ENCODE measurements at regions not wholly inside any gene's neighbourhood (a gene's known extent, or its start where the extent isn't known, plus 50 kb on each side); places are given as distances from the start of the nearest gene placed in this dataset.

- DNase-seq: no peak
- no peaks in the 10 kb centered on the region for H3K9me3 ChIP-seq (ENCODE audit: severe bottlenecking)
- H3K4me3 ChIP-seq (ENCODE audit: low read depth, low read length): no peak overlapping the region
- H3K27me3 ChIP-seq (ENCODE audit: insufficient read depth, low read depth, severe bottlenecking): no peaks in the 10 kb centered on the region
- no peak for TF ChIP-seq CTCF (IDR thresholded peaks at IDR 0.05; ENCODE audit: low read depth, low read length)
- H3K36me3 ChIP-seq: no peaks in the 10 kb centered on the region
- no peak overlapping the region for H3K27ac ChIP-seq
Observed at GRCh38 chr1:218674280-218674773, 329.2 kb downstream of the TGFB2 start.

GRCh38 chr1:218677026-218677425, 331.9 kb downstream of the TGFB2 start:
- Histone ChIP-seq H3K4me3 (ENCODE audit: low read depth, low read length) (no peak overlapping the region), H3K36me3 (no peaks in the 10 kb centered on the region), H3K27ac (no peak overlapping the region), H3K27me3 (ENCODE audit: insufficient read depth, low read depth, severe bottlenecking) (no peaks in the 10 kb centered on the region), H3K9me3 (ENCODE audit: severe bottlenecking) (no peaks in the 10 kb centered on the region)
- no peak for TF ChIP-seq CTCF (IDR thresholded peaks at IDR 0.05; ENCODE audit: low read depth, low read length)
- DNase-seq: no peak

GRCh38 chr1:218679391-218679790, 334.3 kb downstream of the TGFB2 start:
- H3K36me3 ChIP-seq: no peaks in the 10 kb centered on the region
- H3K27ac ChIP-seq: no peak overlapping the region
- H3K9me3 ChIP-seq (ENCODE audit: severe bottlenecking): no peaks in the 10 kb centered on the region
- DNase-seq: no peak
- no peak overlapping the region for H3K4me3 ChIP-seq (ENCODE audit: low read depth, low read length)
- TF ChIP-seq CTCF (IDR thresholded peaks at IDR 0.05; ENCODE audit: low read depth, low read length): no peak
- H3K27me3 ChIP-seq (ENCODE audit: insufficient read depth, low read depth, severe bottlenecking): no peaks in the 10 kb centered on the region

GRCh38 chr1:218679988-218680748, 335.0 kb downstream of the TGFB2 start:
- Histone ChIP-seq H3K36me3 (no peaks in the 10 kb centered on the region), H3K4me3 (ENCODE audit: low read depth, low read length) (no peak overlapping the region), H3K27ac (no peak overlapping the region), H3K27me3 (ENCODE audit: insufficient read depth, low read depth, severe bottlenecking) (no peaks in the 10 kb centered on the region), H3K9me3 (ENCODE audit: severe bottlenecking) (no peaks in the 10 kb centered on the region)
- no peak for DNase-seq
- no peak for TF ChIP-seq CTCF (IDR thresholded peaks at IDR 0.05; ENCODE audit: low read depth, low read length)

- no peaks in the 10 kb centered on the region for H3K27me3 ChIP-seq (ENCODE audit: insufficient read depth, low read depth, severe bottlenecking)
- H3K9me3 ChIP-seq (ENCODE audit: severe bottlenecking): no peaks in the 10 kb centered on the region
- no peak for DNase-seq
- H3K27ac ChIP-seq: no peak overlapping the region
- no peak for TF ChIP-seq CTCF (IDR thresholded peaks at IDR 0.05; ENCODE audit: low read depth, low read length)
- no peak overlapping the region for H3K4me3 ChIP-seq (ENCODE audit: low read depth, low read length)
- no peaks in the 10 kb centered on the region for H3K36me3 ChIP-seq
Observed at GRCh38 chr1:218683242-218683641, 338.1 kb downstream of the TGFB2 start.

GRCh38 chr1:218686258-218686657, 341.1 kb downstream of the TGFB2 start:
- no peaks in the 10 kb centered on the region for H3K9me3 ChIP-seq (ENCODE audit: severe bottlenecking)
- no peak for TF ChIP-seq CTCF (IDR thresholded peaks at IDR 0.05; ENCODE audit: low read depth, low read length)

More at GRCh38 chr1:218686258-218686657, 341.1 kb downstream of the TGFB2 start:
- Histone ChIP-seq H3K36me3 (no peaks in the 10 kb centered on the region), H3K27me3 (ENCODE audit: insufficient read depth, low read depth, severe bottlenecking) (no peaks in the 10 kb centered on the region), H3K27ac (no peak overlapping the region), H3K4me3 (ENCODE audit: low read depth, low read length) (no peak overlapping the region)
- DNase-seq: no peak
